GM19043 (cell line): ENCODE measurements at regions not wholly inside any gene's neighbourhood (a gene's known extent, or its start where the extent isn't known, plus 50 kb on each side); places are given as distances from the start of the nearest gene placed in this dataset.

Experiments used
- ATAC-seq: cut with Tn5 transposase; IDR thresholded peaks from one replicate; pipeline ENCODE4 v1.9.1; 2021; ENCODE audit warnings: low read depth; ENCODE audit not compliant: unreplicated experiment

GRCh38 chr11:10916665-10917064 is 58.8 kb upstream of the ZBED5 start:
- ATAC-seq = no peak

DNA sequence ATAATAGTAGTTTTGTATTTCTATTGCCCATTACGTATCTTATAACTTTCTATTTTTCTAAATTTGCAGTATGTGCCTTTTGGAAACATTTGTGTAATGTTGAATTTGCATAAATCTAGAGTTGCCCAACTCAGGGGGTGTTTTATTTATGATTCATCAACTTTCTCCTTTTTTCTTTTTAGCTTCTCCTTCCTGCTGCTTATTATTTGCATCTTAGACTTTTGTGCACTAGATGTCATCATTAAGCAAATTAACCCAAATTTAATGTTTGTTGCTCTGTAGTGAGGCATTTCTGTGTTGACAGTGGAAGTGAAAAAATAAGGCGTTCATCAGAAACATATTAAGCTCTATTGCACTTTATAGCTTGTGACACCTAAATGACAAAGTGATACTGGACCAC is 56.2 kb upstream of the ZBED5 start:
- no peak for ATAC-seq

GRCh38 chr11:10913075-10913474 is 55.2 kb upstream of the ZBED5 start:
- ATAC-seq = no peak

DNA sequence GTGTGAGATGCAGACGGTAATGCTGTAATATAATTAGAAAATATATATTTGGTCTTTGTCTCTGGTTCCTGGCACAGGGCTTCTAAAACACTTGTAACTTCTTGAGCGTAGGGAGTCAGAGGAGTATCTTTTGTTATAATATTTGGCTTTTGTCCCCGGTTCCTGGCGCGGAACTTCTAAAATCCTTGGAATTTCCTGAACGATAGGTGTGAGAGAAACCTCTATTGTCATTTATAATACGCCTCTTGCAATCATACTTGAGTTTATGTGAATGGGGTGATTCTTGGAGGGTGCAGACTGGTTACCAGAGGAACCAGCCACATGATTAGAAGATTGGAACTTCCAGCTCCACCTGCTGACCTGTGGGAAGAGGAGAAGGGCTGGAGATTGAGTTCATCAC is 54.1 kb upstream of the ZBED5 start:
- ATAC-seq = no peak

- no peak for ATAC-seq
These were observed 51.5 kb upstream of the ZBED5 start for GRCh38 chr11:10909141-10909883.

DNA sequence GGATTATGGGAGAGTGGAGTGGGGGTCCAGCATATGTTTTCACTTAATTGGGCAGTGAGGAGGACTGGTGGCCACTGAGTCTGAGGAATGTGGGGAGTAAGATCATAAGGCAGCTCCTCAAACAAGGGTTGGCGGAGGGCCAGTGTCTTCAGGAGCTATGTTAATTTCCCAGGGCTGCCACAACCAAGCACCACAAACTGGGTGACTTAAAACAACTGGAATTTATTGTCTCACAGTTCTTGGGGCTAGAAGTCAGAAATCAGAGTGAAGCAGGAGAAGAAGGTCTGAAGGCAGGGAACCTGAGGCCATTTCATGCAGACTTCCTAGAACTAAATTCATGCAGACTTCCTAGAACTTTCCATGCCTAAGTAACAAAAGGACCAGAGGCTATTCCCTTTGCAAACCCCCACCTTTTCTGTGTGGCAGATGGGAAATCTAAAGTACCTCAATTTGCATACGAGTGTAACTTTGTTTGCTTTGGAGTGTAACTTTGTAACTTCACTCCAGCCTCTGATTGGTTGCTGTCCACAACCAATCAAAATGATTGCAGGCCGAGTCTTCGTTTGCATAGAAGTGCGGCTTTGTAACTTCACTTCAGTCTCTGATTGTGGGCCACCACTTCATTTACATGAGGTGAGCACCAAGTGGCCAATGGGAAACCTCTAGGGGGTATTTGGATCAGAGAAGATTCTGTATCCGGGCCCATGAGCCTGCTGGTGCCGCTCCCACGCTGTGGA is 50.5 kb upstream of the ZBED5 start:
- ATAC-seq = no peak
